WTC11 (cell line): ENCODE measurements at regions not wholly inside any gene's neighbourhood (a gene's known extent, or its start where the extent isn't known, plus 50 kb on each side); places are given as distances from the start of the nearest gene placed in this dataset.

Experiments used
- ATAC-seq: fragments of 200-7000 bp; cut with Tn5 transposase; 2 replicates; pipeline ENCODE4 v1.10.0; 2021; ENCODE audit warnings: mild to moderate bottlenecking, moderate library complexity
- CTCF ChIA-PET: fragments of 300-600 bp; sonication (Branson Sonifier 250); formaldehyde crosslinking; loops from one replicate; lab custom pipeline; 2021; ENCODE audit warnings: antibody characterized with exemption; lab: Charles Lee
- POLR2A ChIA-PET: fragments of 350-600 bp; sonication (Branson Sonifier 250); formaldehyde crosslinking; loops from one replicate; lab custom pipeline; 2021; ENCODE audit warnings: antibody characterized with exemption; lab: Charles Lee
- DNase-seq: peaks from one replicate; pipeline ENCODE4 v3.0.0; 2021; ENCODE audit warnings: low spot score
- H3K27ac Mint-ChIP-seq: 2 replicates; pipeline ENCODE4 v1.8.0; 2021; ENCODE audit warnings: mixed read lengths
- H3K27me3 Mint-ChIP-seq: 2 replicates; pipeline ENCODE4 v1.8.0; 2021; ENCODE audit warnings: low read depth, mild to moderate bottlenecking, moderate library complexity, mixed read lengths
- H3K36me3 Mint-ChIP-seq: 2 replicates; pipeline ENCODE4 v1.8.0; 2021; ENCODE audit warnings: mixed read lengths
- H3K4me1 Mint-ChIP-seq: 2 replicates; pipeline ENCODE4 v1.8.0; 2022; ENCODE audit warnings: mixed read lengths
- H3K4me3 Mint-ChIP-seq: 2 replicates; pipeline ENCODE4 v1.8.0; 2021; ENCODE audit warnings: mild to moderate bottlenecking, moderate library complexity, mixed read lengths
- H3K9me3 Mint-ChIP-seq: 2 replicates; pipeline ENCODE4 v1.8.0; 2021; ENCODE audit warnings: mixed read lengths
- CREM ChIP-seq: sonication (generic); formaldehyde crosslinking; IDR thresholded peaks from 2 replicates; pipeline ENCODE4 v1.8.1; 2022; ENCODE audit warnings: mild to moderate bottlenecking, missing genetic modification reagents, moderate library complexity
- EMX1 ChIP-seq: fragments of 250-450 bp; sonication (Bioruptor Pico); IDR thresholded peaks from 2 replicates; pipeline ENCODE4 v1.8.0; 2021; ENCODE audit warnings: mild to moderate bottlenecking
- GABPB1 ChIP-seq: sonication (generic); formaldehyde crosslinking; IDR thresholded peaks from 2 replicates; pipeline ENCODE4 v1.8.1; 2023; ENCODE audit warnings: mild to moderate bottlenecking, missing genetic modification reagents
- JAZF1 ChIP-seq: fragments of 250-450 bp; sonication (Bioruptor Pico); IDR thresholded peaks from 2 replicates; pipeline ENCODE4 v1.9.0; 2021; ENCODE audit warnings: moderate library complexity, mild to moderate bottlenecking, inconsistent platforms
- NR3C1 ChIP-seq: sonication (generic); formaldehyde crosslinking; conservative IDR thresholded peaks from 2 replicates; pipeline ENCODE4 v1.8.1; 2023; ENCODE audit warnings: low read depth, mild to moderate bottlenecking, missing genetic modification reagents
- OVOL2 ChIP-seq: fragments of 250-450 bp; sonication (Bioruptor Pico); IDR thresholded peaks from 2 replicates; pipeline ENCODE4 v1.9.0; 2021; ENCODE audit warnings: mild to moderate bottlenecking, borderline replicate concordance
- PRRX2 ChIP-seq: fragments of 250-450 bp; sonication (Bioruptor Pico); IDR thresholded peaks from 2 replicates; pipeline ENCODE4 v1.8.0; 2021; ENCODE audit warnings: mild to moderate bottlenecking
- RELA ChIP-seq: sonication (generic); formaldehyde crosslinking; IDR thresholded peaks from 2 replicates; pipeline ENCODE4 v1.8.1; 2022; ENCODE audit warnings: missing genetic modification reagents, mild to moderate bottlenecking, borderline replicate concordance
- RORB ChIP-seq: fragments of 250-450 bp; sonication (Bioruptor Pico); IDR thresholded peaks from 2 replicates; pipeline ENCODE4 v1.9.0; 2021; ENCODE audit warnings: mild to moderate bottlenecking
- SMAD3 ChIP-seq: sonication (generic); formaldehyde crosslinking; IDR thresholded peaks from 2 replicates; pipeline ENCODE4 v1.8.0; 2022; ENCODE audit warnings: missing genetic modification reagents, mild to moderate bottlenecking, borderline replicate concordance
- SOX15 ChIP-seq: fragments of 250-450 bp; sonication (Bioruptor Pico); IDR thresholded peaks from 2 replicates; pipeline ENCODE4 v1.9.0; 2021; ENCODE audit warnings: mild to moderate bottlenecking
- TCF7 ChIP-seq: sonication (generic); formaldehyde crosslinking; IDR thresholded peaks from 2 replicates; pipeline ENCODE4 v1.8.0; 2022; ENCODE audit warnings: mild to moderate bottlenecking, low read depth, missing genetic modification reagents, moderate library complexity
- ZNF219 ChIP-seq: sonication (generic); formaldehyde crosslinking; IDR thresholded peaks from 2 replicates; pipeline ENCODE4 v1.8.0; 2023; ENCODE audit warnings: missing genetic modification reagents, mild to moderate bottlenecking, borderline replicate concordance
- ZNF232 ChIP-seq: sonication (generic); formaldehyde crosslinking; IDR thresholded peaks from 2 replicates; pipeline ENCODE4 v1.8.0; 2022; ENCODE audit warnings: mild to moderate bottlenecking, missing genetic modification reagents
- TF ChIP-seq, protein P1 (sequence below): sonication (generic); formaldehyde crosslinking; IDR thresholded peaks from 2 replicates; pipeline ENCODE4 v1.8.0; 2022; ENCODE audit warnings: mild to moderate bottlenecking, missing genetic modification reagents
- TF ChIP-seq, protein P2 (sequence below): sonication (generic); formaldehyde crosslinking; IDR thresholded peaks from 2 replicates; pipeline ENCODE4 v1.8.0; 2022; ENCODE audit warnings: mild to moderate bottlenecking, missing genetic modification reagents
- TF ChIP-seq, protein P3 (sequence below): sonication (generic); formaldehyde crosslinking; IDR thresholded peaks from 2 replicates; pipeline ENCODE4 v1.8.1; 2023; ENCODE audit warnings: mild to moderate bottlenecking, moderate library complexity, missing genetic modification reagents
- TF ChIP-seq, protein P4 (sequence below): sonication (generic); formaldehyde crosslinking; IDR thresholded peaks from 2 replicates; pipeline ENCODE4 v1.8.1; 2023; ENCODE audit warnings: mild to moderate bottlenecking, missing genetic modification reagents
- TF ChIP-seq, protein P5 (sequence below): fragments of 250-450 bp; sonication (Bioruptor Pico); IDR thresholded peaks from 2 replicates; pipeline ENCODE4 v1.9.0; 2021; ENCODE audit warnings: mild to moderate bottlenecking
- TF ChIP-seq, protein P6 (sequence below): sonication (generic); formaldehyde crosslinking; IDR thresholded peaks from 2 replicates; pipeline ENCODE4 v1.8.0; 2022; ENCODE audit warnings: mild to moderate bottlenecking, missing genetic modification reagents
- TF ChIP-seq, protein P7 (sequence below): sonication (generic); formaldehyde crosslinking; conservative IDR thresholded peaks from 2 replicates; pipeline ENCODE4 v1.8.1; 2023; ENCODE audit warnings: mild to moderate bottlenecking, low read depth, missing genetic modification reagents, moderate library complexity
- TF ChIP-seq, protein P8 (sequence below): fragments of 250-450 bp; sonication (Bioruptor Pico); IDR thresholded peaks from 2 replicates; pipeline ENCODE4 v1.9.0; 2021; ENCODE audit warnings: mild to moderate bottlenecking, borderline replicate concordance

DNA sequence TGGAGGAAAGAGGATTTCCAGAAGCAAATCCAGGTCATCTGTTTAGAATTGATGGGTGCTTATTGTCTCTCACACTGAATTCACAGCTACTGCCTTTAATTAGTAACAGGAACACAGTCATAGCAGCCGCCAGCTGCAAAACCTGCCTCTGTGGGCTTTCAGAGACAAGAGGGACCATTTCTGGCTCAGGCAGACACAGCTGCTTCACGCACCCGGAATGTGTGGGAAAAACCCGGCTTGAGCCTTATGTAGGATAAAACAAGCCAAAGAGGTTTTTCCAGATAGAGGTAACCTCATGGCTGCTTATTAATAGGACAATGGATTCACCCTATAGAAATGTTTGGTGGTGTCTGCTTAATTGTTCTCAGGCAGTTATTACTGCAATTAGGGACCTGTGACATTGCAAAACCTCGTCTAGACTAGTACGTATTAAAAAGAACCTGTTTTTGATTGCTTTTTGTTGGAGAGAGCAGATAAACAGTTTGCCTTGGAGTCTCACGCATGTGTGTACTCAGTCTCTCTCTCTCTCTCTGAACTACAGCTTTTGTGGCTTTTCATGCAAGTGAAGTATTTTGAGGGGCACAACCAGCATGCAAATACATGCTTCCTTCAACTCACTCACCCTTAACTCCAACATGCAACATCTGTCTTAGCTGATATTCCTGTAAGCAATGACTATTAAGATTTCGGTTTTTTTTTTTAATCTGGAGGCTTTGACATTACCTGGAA, 302.7 kb downstream of the PLK2 start (continued):
- TF ChIP-seq, protein P1, sequence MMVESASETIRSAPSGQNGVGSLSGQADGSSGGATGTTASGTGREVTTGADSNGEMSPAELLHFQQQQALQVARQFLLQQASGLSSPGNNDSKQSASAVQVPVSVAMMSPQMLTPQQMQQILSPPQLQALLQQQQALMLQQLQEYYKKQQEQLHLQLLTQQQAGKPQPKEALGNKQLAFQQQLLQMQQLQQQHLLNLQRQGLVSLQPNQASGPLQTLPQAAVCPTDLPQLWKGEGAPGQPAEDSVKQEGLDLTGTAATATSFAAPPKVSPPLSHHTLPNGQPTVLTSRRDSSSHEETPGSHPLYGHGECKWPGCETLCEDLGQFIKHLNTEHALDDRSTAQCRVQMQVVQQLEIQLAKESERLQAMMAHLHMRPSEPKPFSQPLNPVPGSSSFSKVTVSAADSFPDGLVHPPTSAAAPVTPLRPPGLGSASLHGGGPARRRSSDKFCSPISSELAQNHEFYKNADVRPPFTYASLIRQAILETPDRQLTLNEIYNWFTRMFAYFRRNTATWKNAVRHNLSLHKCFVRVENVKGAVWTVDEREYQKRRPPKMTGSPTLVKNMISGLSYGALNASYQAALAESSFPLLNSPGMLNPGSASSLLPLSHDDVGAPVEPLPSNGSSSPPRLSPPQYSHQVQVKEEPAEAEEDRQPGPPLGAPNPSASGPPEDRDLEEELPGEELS (CRISPR knock-in tag), result no peak
- TF ChIP-seq CREM (no peak), RORB (CRISPR knock-in tag) (no peak), EMX1 (CRISPR knock-in tag) (no peak)
- TF ChIP-seq, protein P2, sequence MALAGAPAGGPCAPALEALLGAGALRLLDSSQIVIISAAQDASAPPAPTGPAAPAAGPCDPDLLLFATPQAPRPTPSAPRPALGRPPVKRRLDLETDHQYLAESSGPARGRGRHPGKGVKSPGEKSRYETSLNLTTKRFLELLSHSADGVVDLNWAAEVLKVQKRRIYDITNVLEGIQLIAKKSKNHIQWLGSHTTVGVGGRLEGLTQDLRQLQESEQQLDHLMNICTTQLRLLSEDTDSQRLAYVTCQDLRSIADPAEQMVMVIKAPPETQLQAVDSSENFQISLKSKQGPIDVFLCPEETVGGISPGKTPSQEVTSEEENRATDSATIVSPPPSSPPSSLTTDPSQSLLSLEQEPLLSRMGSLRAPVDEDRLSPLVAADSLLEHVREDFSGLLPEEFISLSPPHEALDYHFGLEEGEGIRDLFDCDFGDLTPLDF (CRISPR knock-in tag), result no peak
- TF ChIP-seq, protein P3, sequence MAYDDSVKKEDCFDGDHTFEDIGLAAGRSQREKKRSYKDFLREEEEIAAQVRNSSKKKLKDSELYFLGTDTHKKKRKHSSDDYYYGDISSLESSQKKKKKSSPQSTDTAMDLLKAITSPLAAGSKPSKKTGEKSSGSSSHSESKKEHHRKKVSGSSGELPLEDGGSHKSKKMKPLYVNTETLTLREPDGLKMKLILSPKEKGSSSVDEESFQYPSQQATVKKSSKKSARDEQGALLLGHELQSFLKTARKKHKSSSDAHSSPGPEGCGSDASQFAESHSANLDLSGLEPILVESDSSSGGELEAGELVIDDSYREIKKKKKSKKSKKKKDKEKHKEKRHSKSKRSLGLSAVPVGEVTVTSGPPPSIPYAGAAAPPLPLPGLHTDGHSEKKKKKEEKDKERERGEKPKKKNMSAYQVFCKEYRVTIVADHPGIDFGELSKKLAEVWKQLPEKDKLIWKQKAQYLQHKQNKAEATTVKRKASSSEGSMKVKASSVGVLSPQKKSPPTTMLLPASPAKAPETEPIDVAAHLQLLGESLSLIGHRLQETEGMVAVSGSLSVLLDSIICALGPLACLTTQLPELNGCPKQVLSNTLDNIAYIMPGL (CRISPR knock-in tag), result no peak
- TF ChIP-seq, protein P4, sequence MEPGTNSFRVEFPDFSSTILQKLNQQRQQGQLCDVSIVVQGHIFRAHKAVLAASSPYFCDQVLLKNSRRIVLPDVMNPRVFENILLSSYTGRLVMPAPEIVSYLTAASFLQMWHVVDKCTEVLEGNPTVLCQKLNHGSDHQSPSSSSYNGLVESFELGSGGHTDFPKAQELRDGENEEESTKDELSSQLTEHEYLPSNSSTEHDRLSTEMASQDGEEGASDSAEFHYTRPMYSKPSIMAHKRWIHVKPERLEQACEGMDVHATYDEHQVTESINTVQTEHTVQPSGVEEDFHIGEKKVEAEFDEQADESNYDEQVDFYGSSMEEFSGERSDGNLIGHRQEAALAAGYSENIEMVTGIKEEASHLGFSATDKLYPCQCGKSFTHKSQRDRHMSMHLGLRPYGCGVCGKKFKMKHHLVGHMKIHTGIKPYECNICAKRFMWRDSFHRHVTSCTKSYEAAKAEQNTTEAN (CRISPR knock-in tag), result no peak
- TF ChIP-seq, protein P5, sequence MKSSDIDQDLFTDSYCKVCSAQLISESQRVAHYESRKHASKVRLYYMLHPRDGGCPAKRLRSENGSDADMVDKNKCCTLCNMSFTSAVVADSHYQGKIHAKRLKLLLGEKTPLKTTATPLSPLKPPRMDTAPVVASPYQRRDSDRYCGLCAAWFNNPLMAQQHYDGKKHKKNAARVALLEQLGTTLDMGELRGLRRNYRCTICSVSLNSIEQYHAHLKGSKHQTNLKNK (CRISPR knock-in tag), result no peak

DNA sequence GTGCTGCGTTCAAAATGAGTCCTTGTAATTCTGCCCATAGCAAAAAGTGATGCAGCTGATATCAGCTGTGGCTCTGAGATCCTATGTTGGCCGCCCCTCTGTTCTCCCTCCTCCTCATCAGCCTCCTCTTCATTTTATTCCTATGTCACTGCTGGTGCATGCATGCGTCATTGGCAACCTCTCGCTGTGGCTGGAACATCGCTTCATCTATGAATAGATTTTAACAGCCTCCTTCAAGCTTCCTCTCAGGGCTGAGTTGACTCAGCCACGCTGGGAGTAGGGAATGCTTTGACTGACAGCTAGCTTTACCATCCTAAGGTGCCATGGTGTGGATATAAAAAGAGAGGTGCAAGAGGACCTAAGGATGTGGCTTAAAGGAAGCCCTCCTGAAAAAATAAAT, 303.5 kb downstream of the PLK2 start:
- 0 out of 2 replicates have a peak, but pooled peaks cover 5% of the 10 kb centered on the region for H3K9me3 Mint-ChIP-seq
- 0 out of 2 replicates have a peak, but pooled peaks cover 3% of the 10 kb centered on the region for H3K36me3 Mint-ChIP-seq
- H3K4me3 Mint-ChIP-seq, result no peak overlapping the region
- DNase-seq, result no peak
- ChIA-PET POLR2A (no interaction called here), CTCF (interaction anchor here (1.4 kb wide), 1 partner anchor 377 kb away, joined by 3 read pairs; no protein-coding TSS in a partner anchor)
- TF ChIP-seq RELA (CRISPR knock-in tag) (no peak), GABPB1 (CRISPR knock-in tag) (no peak), SMAD3 (CRISPR knock-in tag) (no peak), ZNF219 (no peak), TCF7 (CRISPR knock-in tag) (no peak), SOX15 (no peak), PRRX2 (CRISPR knock-in tag) (no peak), RORB (CRISPR knock-in tag) (no peak), NR3C1 (no peak), OVOL2 (CRISPR knock-in tag) (no peak), ZNF232 (CRISPR knock-in tag) (no peak), JAZF1 (CRISPR knock-in tag) (no peak)
- TF ChIP-seq, protein P6, sequence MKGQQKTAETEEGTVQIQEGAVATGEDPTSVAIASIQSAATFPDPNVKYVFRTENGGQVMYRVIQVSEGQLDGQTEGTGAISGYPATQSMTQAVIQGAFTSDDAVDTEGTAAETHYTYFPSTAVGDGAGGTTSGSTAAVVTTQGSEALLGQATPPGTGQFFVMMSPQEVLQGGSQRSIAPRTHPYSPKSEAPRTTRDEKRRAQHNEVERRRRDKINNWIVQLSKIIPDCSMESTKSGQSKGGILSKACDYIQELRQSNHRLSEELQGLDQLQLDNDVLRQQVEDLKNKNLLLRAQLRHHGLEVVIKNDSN, result no peak
- TF ChIP-seq, protein P7, sequence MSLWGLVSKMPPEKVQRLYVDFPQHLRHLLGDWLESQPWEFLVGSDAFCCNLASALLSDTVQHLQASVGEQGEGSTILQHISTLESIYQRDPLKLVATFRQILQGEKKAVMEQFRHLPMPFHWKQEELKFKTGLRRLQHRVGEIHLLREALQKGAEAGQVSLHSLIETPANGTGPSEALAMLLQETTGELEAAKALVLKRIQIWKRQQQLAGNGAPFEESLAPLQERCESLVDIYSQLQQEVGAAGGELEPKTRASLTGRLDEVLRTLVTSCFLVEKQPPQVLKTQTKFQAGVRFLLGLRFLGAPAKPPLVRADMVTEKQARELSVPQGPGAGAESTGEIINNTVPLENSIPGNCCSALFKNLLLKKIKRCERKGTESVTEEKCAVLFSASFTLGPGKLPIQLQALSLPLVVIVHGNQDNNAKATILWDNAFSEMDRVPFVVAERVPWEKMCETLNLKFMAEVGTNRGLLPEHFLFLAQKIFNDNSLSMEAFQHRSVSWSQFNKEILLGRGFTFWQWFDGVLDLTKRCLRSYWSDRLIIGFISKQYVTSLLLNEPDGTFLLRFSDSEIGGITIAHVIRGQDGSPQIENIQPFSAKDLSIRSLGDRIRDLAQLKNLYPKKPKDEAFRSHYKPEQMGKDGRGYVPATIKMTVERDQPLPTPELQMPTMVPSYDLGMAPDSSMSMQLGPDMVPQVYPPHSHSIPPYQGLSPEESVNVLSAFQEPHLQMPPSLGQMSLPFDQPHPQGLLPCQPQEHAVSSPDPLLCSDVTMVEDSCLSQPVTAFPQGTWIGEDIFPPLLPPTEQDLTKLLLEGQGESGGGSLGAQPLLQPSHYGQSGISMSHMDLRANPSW, result no peak
- TF ChIP-seq, protein P8, sequence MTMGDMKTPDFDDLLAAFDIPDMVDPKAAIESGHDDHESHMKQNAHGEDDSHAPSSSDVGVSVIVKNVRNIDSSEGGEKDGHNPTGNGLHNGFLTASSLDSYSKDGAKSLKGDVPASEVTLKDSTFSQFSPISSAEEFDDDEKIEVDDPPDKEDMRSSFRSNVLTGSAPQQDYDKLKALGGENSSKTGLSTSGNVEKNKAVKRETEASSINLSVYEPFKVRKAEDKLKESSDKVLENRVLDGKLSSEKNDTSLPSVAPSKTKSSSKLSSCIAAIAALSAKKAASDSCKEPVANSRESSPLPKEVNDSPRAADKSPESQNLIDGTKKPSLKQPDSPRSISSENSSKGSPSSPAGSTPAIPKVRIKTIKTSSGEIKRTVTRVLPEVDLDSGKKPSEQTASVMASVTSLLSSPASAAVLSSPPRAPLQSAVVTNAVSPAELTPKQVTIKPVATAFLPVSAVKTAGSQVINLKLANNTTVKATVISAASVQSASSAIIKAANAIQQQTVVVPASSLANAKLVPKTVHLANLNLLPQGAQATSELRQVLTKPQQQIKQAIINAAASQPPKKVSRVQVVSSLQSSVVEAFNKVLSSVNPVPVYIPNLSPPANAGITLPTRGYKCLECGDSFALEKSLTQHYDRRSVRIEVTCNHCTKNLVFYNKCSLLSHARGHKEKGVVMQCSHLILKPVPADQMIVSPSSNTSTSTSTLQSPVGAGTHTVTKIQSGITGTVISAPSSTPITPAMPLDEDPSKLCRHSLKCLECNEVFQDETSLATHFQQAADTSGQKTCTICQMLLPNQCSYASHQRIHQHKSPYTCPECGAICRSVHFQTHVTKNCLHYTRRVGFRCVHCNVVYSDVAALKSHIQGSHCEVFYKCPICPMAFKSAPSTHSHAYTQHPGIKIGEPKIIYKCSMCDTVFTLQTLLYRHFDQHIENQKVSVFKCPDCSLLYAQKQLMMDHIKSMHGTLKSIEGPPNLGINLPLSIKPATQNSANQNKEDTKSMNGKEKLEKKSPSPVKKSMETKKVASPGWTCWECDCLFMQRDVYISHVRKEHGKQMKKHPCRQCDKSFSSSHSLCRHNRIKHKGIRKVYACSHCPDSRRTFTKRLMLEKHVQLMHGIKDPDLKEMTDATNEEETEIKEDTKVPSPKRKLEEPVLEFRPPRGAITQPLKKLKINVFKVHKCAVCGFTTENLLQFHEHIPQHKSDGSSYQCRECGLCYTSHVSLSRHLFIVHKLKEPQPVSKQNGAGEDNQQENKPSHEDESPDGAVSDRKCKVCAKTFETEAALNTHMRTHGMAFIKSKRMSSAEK (CRISPR knock-in tag), result no peak
- no peaks in the 10 kb centered on the region for H3K27me3 Mint-ChIP-seq
- no peak for ATAC-seq
- H3K4me1 Mint-ChIP-seq, result peaks cover 5% of the 10 kb centered on the region
- H3K27ac Mint-ChIP-seq, result no peak overlapping the region
